NB4 (cell line): ENCODE measurements at regions not wholly inside any gene's neighbourhood (a gene's known extent, or its start where the extent isn't known, plus 50 kb on each side); places are given as distances from the start of the nearest gene placed in this dataset.

Experiments used
- CTCF ChIP-seq: IDR thresholded peaks from one replicate; pipeline ENCODE4 v1.5.1; 2012; ENCODE audit warnings: low read depth, low read length
- POLR2A ChIP-seq: IDR thresholded peaks from 2 replicates; pipeline ENCODE4 v1.6.1; 2011; ENCODE audit warnings: mild to moderate bottlenecking; ENCODE audit not compliant: insufficient read length; ENCODE audit errors: extremely low read depth
- TF ChIP-seq, protein P1 (sequence below): IDR thresholded peaks from 2 replicates; pipeline ENCODE4 v1.6.1; 2011; ENCODE audit warnings: low read depth, low read length

DNA sequence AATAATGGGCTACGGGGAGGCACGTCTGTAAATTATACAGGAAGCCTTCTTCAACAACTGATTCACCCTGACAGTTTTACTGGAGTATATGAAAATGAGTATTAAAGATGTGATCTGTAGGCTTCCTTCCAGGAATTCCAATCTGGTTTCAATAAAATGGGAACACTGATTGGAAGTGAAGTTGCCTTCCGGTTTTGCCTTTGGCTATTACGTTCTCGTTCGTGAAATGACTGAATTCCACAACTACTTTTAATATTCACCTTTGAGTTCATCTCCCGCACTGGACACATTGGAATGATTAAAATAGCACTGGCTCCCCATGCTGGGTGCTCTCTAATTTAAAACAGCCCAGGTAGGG lies 350.1 kb upstream of the MKI67 start:
- no peak for TF ChIP-seq CTCF
- TF ChIP-seq POLR2A, result no peak
- TF ChIP-seq, protein P1, sequence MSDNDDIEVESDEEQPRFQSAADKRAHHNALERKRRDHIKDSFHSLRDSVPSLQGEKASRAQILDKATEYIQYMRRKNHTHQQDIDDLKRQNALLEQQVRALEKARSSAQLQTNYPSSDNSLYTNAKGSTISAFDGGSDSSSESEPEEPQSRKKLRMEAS, result no peak
